AG10803 (cell line): ENCODE measurements at regions not wholly inside any gene's neighbourhood (a gene's known extent, or its start where the extent isn't known, plus 50 kb on each side); places are given as distances from the start of the nearest gene placed in this dataset.

Experiments
- DNase-seq: peaks from one replicate; pipeline ENCODE4 v3.0.0; 2010; ENCODE audit warnings: low read depth
- H3K4me3 ChIP-seq: 2 replicates; pipeline ENCODE4 v1.5.1; 2011; ENCODE audit warnings: mild to moderate bottlenecking, low read length, control low read depth
- TF ChIP-seq, protein P1 (sequence below): conservative IDR thresholded peaks from 2 replicates; pipeline ENCODE4 v1.5.1; 2011; ENCODE audit warnings: mild to moderate bottlenecking, low read length, control low read depth, inconsistent platforms

DNA sequence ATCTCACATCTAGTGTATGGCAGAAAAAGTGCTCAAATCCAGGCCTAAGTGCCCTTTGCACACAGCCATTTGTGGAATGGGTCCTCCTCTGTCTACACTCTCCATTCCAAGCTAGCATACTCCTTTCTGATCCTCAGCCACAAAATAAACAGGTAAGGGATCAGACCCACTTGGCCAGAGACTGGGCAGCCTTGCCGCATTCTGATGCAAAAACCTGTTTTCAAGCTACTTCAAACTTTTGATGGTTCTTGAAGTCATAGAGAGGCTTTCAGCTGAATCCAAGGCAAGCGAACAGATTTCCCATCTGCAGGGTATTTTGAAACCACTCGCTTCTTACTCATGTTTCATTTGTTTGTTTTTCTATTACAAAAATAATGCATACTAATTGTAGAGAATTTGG lies 136.6 kb upstream of the NAV2 start:
- no peak overlapping the region for H3K4me3 ChIP-seq
- TF ChIP-seq, protein P1, sequence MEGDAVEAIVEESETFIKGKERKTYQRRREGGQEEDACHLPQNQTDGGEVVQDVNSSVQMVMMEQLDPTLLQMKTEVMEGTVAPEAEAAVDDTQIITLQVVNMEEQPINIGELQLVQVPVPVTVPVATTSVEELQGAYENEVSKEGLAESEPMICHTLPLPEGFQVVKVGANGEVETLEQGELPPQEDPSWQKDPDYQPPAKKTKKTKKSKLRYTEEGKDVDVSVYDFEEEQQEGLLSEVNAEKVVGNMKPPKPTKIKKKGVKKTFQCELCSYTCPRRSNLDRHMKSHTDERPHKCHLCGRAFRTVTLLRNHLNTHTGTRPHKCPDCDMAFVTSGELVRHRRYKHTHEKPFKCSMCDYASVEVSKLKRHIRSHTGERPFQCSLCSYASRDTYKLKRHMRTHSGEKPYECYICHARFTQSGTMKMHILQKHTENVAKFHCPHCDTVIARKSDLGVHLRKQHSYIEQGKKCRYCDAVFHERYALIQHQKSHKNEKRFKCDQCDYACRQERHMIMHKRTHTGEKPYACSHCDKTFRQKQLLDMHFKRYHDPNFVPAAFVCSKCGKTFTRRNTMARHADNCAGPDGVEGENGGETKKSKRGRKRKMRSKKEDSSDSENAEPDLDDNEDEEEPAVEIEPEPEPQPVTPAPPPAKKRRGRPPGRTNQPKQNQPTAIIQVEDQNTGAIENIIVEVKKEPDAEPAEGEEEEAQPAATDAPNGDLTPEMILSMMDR: no peak
- no peak for DNase-seq

DNA sequence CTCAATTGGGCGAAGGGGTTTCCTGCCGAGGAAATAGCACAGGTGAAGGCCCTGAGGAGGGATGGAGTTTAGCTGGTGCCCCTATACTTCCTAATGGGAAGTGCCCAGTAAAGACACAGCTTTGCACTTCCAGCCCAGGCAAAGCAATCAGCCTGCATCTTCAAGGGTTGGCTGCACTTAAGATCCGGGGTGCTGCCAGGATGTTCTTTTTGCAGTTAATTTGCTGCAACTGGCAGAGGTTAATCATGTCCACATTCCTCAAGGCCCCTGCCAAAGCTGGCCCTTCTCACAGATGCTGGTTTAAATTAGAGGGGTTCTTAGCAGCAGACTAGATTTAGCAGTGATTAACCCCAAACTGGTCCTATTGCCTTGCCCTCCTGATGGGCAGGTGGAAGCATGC lies 137.7 kb upstream of the NAV2 start:
- TF ChIP-seq, protein P1: no peak
- no peak overlapping the region for H3K4me3 ChIP-seq
- DNase-seq: no peak

DNA sequence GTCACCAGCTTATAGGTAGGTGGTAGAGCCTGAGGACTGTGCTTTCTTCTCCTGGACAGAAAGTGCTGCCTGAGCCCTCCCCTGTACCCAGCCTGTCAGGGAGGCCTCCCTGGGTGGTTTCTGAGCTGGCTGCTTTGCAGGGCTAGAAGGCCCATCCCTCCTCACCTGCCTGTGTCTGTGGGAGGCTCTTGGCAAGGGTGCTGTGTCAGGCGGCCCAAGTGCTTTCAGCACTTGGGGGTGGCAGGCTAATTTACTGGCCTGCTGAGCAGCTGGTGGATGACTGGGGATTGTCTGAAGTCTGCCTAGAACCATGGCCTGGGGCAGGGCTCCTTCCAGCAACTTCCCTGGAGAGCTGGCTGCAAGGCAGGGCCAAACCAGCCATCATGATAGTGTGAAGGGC lies 139.0 kb upstream of the NAV2 start:
- no peak overlapping the region for H3K4me3 ChIP-seq
- TF ChIP-seq, protein P1: no peak
- DNase-seq: no peak

DNA sequence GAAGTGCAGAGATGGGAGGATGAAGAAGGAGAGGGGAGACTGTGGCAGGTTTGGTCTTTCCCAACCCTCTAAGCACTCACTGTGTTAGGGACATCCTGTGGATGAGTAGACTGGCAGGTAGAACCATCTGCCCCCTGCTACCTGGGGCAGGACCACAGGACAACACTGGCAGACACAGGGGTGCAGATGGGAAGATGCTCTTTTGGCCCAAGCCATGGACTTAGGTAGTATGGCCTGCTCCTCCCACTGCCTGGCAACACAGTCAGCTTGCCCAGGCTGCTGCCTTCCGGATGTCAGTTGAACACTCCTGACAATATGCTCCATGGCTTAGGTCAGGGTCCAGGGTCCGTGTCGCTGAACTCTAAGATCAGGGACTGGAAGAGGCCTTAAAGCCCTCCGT lies 140.7 kb upstream of the NAV2 start:
- DNase-seq: no peak
- H3K4me3 ChIP-seq: no peak overlapping the region
- TF ChIP-seq, protein P1: no peak

DNA sequence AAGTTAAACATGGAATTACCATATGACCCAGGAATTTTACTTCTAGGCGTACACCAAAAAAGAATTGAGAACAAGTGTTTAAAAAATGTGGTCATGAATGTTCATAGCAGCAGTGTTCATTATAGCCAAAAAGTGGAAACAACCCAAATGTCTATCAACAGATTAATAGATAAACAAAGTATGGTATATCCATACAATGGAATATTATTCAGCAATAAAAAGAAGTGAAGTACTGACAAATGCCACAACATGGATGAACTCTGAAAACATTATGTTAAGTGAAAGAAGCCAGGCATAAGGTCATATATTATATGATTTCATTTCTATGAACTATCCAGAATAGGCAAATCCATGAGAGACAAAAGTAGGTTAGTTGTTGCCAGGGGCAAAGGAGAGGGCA lies 141.7 kb upstream of the NAV2 start:
- TF ChIP-seq, protein P1: no peak
- no peak overlapping the region for H3K4me3 ChIP-seq
- no peak for DNase-seq

DNA sequence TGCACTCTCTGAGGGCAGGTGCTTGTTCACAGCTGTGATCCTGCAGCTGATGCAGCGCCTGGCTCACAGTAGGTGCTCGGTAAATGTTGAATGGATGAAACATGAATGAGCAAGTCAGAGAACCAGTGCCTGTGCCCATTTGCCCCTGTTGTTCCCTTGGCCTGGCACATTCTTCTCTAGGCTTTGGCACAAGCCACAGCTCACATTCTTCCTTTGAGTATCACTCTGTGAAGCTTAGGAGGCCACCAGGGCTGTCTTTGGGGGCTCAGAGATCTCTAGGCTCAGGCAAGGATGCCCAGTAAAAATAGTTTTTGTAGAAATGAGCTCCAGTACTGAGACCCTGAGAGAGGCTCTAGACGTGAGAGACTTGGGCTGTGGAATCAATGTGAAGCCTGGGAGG lies 144.6 kb upstream of the NAV2 start:
- TF ChIP-seq, protein P1: no peak
- DNase-seq: no peak
- no peak overlapping the region for H3K4me3 ChIP-seq

DNA sequence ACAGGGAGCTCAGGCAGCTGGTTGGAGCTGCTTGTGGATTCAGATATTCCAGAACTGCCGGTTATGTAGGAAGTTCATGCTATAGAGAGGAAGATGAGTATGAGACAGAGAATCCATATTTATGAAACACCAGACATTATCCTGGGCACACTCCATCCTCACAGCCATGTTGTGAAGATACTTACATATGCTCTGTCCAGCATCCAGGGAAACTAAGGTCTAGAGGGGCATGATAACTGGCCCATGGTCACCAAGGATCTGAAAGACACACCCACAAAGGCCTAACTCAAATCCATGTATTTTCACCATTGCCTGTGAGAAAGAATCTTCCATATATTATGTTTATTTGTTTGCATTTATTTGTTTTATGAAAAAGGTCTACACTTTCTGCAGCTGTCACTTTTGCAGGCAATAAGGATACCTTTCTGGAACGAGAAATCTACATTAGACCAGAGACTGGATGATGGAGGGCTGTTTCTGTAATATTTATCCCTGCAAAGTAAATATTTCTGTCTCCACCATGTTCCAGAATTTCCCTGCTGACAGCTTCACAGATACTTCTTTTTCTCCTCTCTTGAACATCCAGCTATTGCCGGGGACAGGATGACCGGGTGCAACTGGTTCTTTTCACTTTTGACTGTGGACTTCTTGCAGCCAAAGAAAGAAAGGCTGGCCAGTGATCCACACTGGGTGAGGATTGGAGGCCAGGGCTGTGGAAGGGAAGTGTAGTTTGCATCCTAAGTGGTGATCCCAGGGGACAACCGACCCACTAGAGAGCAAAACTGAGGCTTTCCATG lies 145.9 kb upstream of the NAV2 start:
- no peak for DNase-seq
- no peak overlapping the region for H3K4me3 ChIP-seq
- TF ChIP-seq, protein P1: no peak
